NOMO-1 (cell line): ENCODE measurements at regions not wholly inside any gene's neighbourhood (a gene's known extent, or its start where the extent isn't known, plus 50 kb on each side); places are given as distances from the start of the nearest gene placed in this dataset.

Experiments
- DNase-seq, 2 experiments: peaks; one replicate each; lab custom pipeline; 2025; ENCODE audit not compliant: unreplicated experiment in 2 of 2; lab: John Stamatoyannopoulos, UW

GRCh38 chr12:124675881-124676713 lies 108.7 kb upstream of the NCOR2 start:
- DNase-seq: peak; percentile 32 to 89

- no peak for DNase-seq
These were observed 107.5 kb upstream of the NCOR2 start for GRCh38 chr12:124674937-124675336.

GRCh38 chr12:124673801-124674617 lies 106.6 kb upstream of the NCOR2 start:
- DNase-seq: no peak

DNA sequence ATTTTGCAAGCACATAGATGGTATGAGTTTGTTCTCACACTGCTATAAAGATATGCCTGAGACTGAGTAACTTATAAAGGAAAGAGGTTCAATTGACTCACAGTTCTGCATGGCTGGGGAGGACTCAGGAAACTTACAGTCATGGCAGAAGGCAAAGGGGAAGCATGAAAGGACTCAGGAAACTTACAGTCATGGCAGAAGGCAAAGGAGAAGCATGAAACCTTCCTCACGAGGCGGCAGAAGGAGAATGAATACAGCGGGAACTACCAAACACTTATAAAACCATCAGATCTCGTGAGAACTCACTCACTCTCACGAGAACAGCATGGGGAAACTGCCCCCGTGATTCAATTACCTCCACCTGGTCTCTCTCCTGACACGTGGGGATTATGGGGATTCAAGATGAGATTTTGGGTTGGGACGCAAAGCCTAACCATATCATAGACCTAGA lies 101.9 kb upstream of the NCOR2 start:
- peak in 1 of 2 experiments; percentile 13 for DNase-seq

- DNase-seq: no peak
These were observed 101.2 kb upstream of the NCOR2 start for GRCh38 chr12:124668602-124669001.

- no peak for DNase-seq
These were observed 100.3 kb upstream of the NCOR2 start for GRCh38 chr12:124667506-124668326.

- no peak for DNase-seq
These were observed 99.4 kb upstream of the NCOR2 start for GRCh38 chr12:124666722-124667259.

- no peak for DNase-seq
These were observed 98.1 kb upstream of the NCOR2 start for GRCh38 chr12:124665511-124665910.

DNA sequence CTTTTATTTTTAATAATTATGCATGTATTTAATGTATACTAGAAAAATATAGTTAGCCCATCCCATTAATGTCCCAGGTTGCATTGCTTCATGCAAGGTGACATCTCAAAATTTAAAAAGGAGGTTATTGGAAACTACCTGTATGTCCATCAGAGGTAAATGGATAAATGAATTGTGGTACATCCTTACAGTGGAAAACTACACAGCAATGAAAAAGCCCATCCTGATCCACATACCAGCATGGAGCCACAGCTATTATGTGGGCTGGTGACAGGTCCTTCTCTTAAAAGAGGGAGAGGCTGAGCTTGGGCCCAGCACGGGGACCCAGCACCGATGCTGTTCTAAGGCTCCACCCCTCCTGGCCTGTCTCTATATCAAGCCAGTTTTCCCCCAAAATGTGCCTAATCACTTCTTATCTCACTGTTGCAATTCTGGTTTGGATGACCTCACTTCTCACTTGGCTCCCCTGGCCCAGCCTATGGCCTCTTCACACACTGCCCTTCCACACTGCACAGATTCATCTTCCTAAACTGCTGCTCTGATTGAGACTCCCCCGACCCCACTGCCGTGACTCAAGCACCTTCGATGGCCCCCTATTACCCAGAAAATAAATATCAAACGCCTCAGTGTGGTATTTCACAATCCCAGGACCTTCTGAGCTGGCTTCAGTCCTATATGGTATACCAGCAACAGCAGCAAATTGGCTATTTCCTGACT lies 97.1 kb upstream of the NCOR2 start:
- peak in 1 of 2 experiments; percentile 40 for DNase-seq

DNA sequence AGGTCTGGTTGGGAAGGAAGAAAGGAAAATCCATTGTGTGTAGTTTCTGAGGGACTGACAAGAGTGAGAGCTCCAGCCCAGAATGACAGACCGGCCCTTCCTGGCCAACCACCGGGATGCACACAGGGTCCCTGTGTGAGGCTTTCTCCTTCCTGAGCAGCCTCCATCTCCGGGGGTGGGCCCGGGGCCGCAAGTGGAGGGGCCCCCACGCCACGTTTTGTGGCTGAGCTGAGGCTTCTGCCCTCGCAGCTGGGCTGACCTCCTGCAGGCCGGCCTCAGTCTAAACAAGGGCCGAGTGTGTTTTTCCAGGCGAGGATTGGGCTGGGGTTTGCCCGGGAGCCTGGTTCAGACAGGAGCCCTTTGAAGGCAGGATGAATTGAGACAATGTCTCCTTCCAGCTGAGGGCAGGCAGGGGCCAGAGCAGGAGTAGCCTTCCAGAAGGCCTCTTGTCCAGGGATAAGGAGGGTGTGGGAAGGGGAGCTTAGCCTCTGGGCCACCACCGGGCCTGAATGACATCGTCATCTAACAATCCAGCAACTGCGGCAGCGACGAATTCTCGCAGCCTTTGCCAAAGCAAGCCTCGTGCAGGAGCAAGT lies 96.5 kb upstream of the NCOR2 start:
- no peak for DNase-seq

DNA sequence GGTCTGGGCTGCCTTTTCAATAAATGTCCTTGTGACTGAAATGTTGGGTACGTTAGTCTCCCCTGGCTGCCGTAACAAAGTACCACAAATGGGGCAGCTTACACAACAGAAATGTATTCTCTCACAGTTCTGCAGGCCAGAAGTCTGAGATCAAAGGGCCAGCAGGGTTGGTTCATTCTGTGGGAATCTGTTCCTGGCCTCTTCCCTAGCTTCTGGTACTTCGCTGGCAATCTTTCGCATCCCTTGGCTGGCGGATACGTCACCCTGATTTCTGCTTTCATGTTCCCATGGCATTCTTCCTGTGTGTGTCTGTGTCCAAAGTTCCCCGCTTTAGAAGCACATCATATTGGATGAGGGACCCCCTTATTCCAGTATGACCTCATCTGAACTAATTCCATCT lies 95.8 kb upstream of the NCOR2 start:
- no peak for DNase-seq

GRCh38 chr12:124661341-124661740 lies 93.9 kb upstream of the NCOR2 start:
- no peak for DNase-seq

DNA sequence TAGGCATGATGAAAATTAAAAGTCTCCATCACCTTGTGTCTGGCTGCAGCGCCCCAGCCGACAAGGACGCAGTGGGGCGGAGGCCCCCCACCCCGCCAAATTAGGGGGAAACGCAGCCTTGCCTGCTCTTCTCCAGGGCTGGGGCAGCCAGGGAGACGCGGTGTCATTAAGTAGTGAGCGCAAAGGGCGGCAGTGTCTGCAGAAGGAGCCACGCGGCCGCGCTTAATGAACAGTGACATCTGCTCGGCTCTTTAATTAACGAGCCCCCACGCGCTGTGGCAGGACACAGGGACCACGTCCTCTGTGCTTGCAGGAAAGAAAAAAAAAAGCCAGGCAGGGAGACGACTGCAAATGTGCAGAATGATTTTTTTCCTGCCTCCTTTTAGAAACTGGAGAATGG lies 93.4 kb upstream of the NCOR2 start:
- no peak for DNase-seq

DNA sequence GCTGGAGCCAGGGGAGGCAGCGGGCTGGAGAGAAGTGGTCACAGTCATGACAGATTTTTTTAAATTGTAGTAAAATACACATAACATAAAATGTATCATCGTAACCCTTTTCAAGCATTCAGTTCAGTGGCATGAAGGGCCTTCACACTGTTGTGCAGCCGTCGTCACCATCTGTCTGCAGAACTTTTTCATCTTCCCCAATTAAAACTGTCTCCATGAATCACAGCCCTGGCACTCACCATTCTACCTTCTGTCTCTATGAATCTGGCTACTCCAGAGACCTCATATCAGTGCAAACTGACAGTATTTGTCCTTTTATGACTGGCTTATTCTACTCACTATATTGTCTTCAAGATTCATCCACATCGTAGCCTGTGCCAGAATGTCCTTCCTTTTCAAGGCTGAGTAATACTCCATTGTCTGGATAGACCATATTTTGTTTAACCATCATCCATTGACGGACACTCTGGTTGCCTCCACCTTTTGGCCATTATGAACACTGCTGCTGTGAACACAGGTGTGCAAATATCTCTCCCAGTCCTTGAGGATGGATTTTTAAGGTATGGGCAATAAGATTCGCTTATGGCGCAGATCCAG lies 91.5 kb upstream of the NCOR2 start:
- no peak for DNase-seq

- DNase-seq: no peak
These were observed 90.9 kb upstream of the NCOR2 start for GRCh38 chr12:124658302-124658701.

GRCh38 chr12:124656947-124657434 lies 89.6 kb upstream of the NCOR2 start:
- DNase-seq: no peak

- DNase-seq: no peak
These were observed 88.5 kb upstream of the NCOR2 start for GRCh38 chr12:124655698-124656516.

- DNase-seq: no peak
These were observed 87.8 kb upstream of the NCOR2 start for GRCh38 chr12:124655048-124655697.
